ENCODE measurements at regions not wholly inside any gene's neighbourhood (a gene's known extent, or its start where the extent isn't known, plus 50 kb on each side); places are given as distances from the start of the nearest gene placed in this dataset.

DNA sequence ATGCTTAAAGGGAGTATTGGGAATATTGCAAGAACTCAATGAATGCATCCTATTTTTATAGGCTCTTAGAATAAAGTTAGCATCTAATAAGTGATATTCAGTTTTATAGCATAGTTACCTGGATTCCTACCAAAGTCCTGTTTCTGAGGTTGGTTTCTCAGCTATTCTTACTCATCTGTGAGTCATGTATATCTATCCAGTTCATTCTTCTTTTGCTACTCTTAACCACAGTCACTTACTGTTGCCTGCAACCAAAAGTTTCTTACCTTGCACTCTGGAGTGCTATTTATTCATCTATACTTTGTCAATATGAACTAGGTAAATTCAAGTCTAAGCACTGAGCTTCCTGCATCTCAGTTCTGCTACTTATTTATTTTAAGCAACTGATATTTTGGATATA is 322.5 kb downstream of the HS3ST1 start:
- no peak overlapping the region for H3K4me3 ChIP-seq (ENCODE audit: low read depth, low read length)
- H3K9me3 ChIP-seq (ENCODE audit: insufficient read depth, low read depth, low read length): no peaks in the 10 kb centered on the region
- peak in 1 of 2 donors; percentile 45 for DNase-seq
- H3K36me3 ChIP-seq (ENCODE audit: control insufficient read depth in 1 of 2, insufficient read depth in 2 of 2, low read length in 2 of 2): no peaks in the 10 kb centered on the region
- H4K12ac ChIP-seq (ENCODE audit: low read depth, low read length): no peak overlapping the region
- H3K4ac ChIP-seq (ENCODE audit: low read depth, low read length): no peak overlapping the region
- H3K4me2 ChIP-seq (ENCODE audit: low read length): no peak overlapping the region
- H3K14ac ChIP-seq (ENCODE audit: low read length): no peak overlapping the region
- no peak overlapping the region for H3K27ac ChIP-seq (ENCODE audit: low read depth, low read length)
- no peaks in the 10 kb centered on the region for H3K4me1 ChIP-seq (ENCODE audit: control insufficient read depth in 1 of 2, insufficient read depth in 2 of 2, low read length in 2 of 2)
- H2AFZ ChIP-seq (ENCODE audit: insufficient read depth, low read length, poor library complexity): no peak overlapping the region
- no peak overlapping the region for H3K23ac ChIP-seq (ENCODE audit: low read length)
- H2BK120ac ChIP-seq (ENCODE audit: insufficient read depth, low read length, poor library complexity): no peak overlapping the region
- no peaks in the 10 kb centered on the region for H3K27me3 ChIP-seq (ENCODE audit: insufficient read depth, low read length)
- H3K79me2 ChIP-seq (ENCODE audit: control insufficient read depth, insufficient read depth, low read length, poor library complexity): no peaks in the 10 kb centered on the region
- H2BK5ac ChIP-seq (ENCODE audit: low read depth, low read length, poor library complexity): no peak overlapping the region
- H2AK5ac ChIP-seq (ENCODE audit: low read length): no peak overlapping the region
- no peak overlapping the region for H3K18ac ChIP-seq (ENCODE audit: low read length)
- H2BK12ac ChIP-seq (ENCODE audit: low read length): no peak overlapping the region
- H4K8ac ChIP-seq (ENCODE audit: low read depth, low read length): no peak overlapping the region
- H4K91ac ChIP-seq (ENCODE audit: low read depth, low read length): no peak overlapping the region
- no peak overlapping the region for H3K9ac ChIP-seq (ENCODE audit: low read length)
- H3K79me1 ChIP-seq (ENCODE audit: low read length): no peaks in the 10 kb centered on the region

DNA sequence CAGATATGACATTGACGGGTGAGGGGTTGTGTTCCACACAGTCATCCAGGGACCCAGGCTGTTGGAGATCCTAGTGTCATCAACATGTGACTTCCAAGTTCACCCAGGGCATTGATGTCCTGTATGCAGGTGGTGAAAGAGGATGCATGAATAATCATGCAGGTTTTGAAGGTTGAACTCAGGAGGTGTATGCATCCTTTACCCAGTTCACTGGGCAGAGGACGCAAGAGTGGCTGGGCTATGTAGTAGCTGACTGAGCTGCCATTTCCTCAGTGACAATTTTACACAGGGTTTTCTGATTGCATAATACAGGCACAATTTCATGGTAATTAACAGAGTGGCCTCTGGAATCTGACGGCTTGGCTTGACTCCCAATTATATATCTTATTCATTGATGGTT is 323.0 kb downstream of the HS3ST1 start:
- H3K27me3 ChIP-seq (ENCODE audit: insufficient read depth, low read length): no peaks in the 10 kb centered on the region
- no peak overlapping the region for H3K4me2 ChIP-seq (ENCODE audit: low read length)
- H2BK12ac ChIP-seq (ENCODE audit: low read length): no peak overlapping the region
- no peak overlapping the region for H4K91ac ChIP-seq (ENCODE audit: low read depth, low read length)
- no peaks in the 10 kb centered on the region for H3K4me1 ChIP-seq (ENCODE audit: control insufficient read depth in 1 of 2, insufficient read depth in 2 of 2, low read length in 2 of 2)
- H3K23ac ChIP-seq (ENCODE audit: low read length): no peak overlapping the region
- no peak overlapping the region for H2BK5ac ChIP-seq (ENCODE audit: low read depth, low read length, poor library complexity)
- no peak overlapping the region for H4K12ac ChIP-seq (ENCODE audit: low read depth, low read length)
- no peak overlapping the region for H2AFZ ChIP-seq (ENCODE audit: insufficient read depth, low read length, poor library complexity)
- no peak overlapping the region for H3K27ac ChIP-seq (ENCODE audit: low read depth, low read length)
- no peak overlapping the region for H4K8ac ChIP-seq (ENCODE audit: low read depth, low read length)
- no peaks in the 10 kb centered on the region for H3K79me2 ChIP-seq (ENCODE audit: control insufficient read depth, insufficient read depth, low read length, poor library complexity)
- no peaks in the 10 kb centered on the region for H3K36me3 ChIP-seq (ENCODE audit: control insufficient read depth in 1 of 2, insufficient read depth in 2 of 2, low read length in 2 of 2)
- no peak overlapping the region for H3K18ac ChIP-seq (ENCODE audit: low read length)
- no peaks in the 10 kb centered on the region for H3K79me1 ChIP-seq (ENCODE audit: low read length)
- no peak overlapping the region for H3K4me3 ChIP-seq (ENCODE audit: low read depth, low read length)
- H3K14ac ChIP-seq (ENCODE audit: low read length): no peak overlapping the region
- DNase-seq: no peak
- no peak overlapping the region for H2BK120ac ChIP-seq (ENCODE audit: insufficient read depth, low read length, poor library complexity)
- no peaks in the 10 kb centered on the region for H3K9me3 ChIP-seq (ENCODE audit: insufficient read depth, low read depth, low read length)
- H2AK5ac ChIP-seq (ENCODE audit: low read length): no peak overlapping the region
- no peak overlapping the region for H3K9ac ChIP-seq (ENCODE audit: low read length)
- H3K4ac ChIP-seq (ENCODE audit: low read depth, low read length): no peak overlapping the region
- no CpG with 5 or more reads among the region's 3 CpGs for WGBS (ENCODE audit: extremely low coverage, insufficient coverage, insufficient read length)

DNA sequence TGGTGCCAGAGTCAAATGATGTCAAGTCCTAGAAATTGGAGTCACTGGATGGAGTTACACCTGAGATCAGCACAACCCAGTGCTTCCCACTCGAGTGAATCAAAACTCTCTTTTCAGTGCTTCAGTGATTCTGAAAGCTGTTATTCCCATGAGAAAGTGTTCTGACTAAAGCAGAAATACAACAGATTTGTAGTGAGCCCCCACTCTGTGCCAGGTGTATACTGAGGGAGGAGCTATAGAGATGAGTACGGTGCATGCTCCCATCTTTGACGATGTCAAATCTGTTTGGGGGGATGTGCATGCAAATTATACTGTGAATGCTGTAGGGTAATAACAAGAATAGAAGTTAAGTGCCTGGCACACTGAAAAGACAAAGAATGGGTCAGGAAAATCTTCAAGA is 330.2 kb downstream of the HS3ST1 start:
- no peaks in the 10 kb centered on the region for H3K36me3 ChIP-seq (ENCODE audit: control insufficient read depth in 1 of 2, insufficient read depth in 2 of 2, low read length in 2 of 2)
- no peak for DNase-seq
- no peak overlapping the region for H3K4ac ChIP-seq (ENCODE audit: low read depth, low read length)
- H3K4me1 ChIP-seq (ENCODE audit: control insufficient read depth in 1 of 2, insufficient read depth in 2 of 2, low read length in 2 of 2): no peaks in the 10 kb centered on the region
- no peak overlapping the region for H4K12ac ChIP-seq (ENCODE audit: low read depth, low read length)
- H3K79me1 ChIP-seq (ENCODE audit: low read length): no peaks in the 10 kb centered on the region
- H3K14ac ChIP-seq (ENCODE audit: low read length): no peak overlapping the region
- no peaks in the 10 kb centered on the region for H3K27me3 ChIP-seq (ENCODE audit: insufficient read depth, low read length)
- H3K79me2 ChIP-seq (ENCODE audit: control insufficient read depth, insufficient read depth, low read length, poor library complexity): no peaks in the 10 kb centered on the region
- no peak overlapping the region for H3K18ac ChIP-seq (ENCODE audit: low read length)
- H3K9ac ChIP-seq (ENCODE audit: low read length): no peak overlapping the region
- no CpG with 5 or more reads among the region's 3 CpGs for WGBS (ENCODE audit: extremely low coverage, insufficient coverage, insufficient read length)
- H3K4me2 ChIP-seq (ENCODE audit: low read length): no peak overlapping the region
- no peak overlapping the region for H2AFZ ChIP-seq (ENCODE audit: insufficient read depth, low read length, poor library complexity)
- no peak overlapping the region for H3K4me3 ChIP-seq (ENCODE audit: low read depth, low read length)
- H2BK12ac ChIP-seq (ENCODE audit: low read length): no peak overlapping the region
- H3K23ac ChIP-seq (ENCODE audit: low read length): no peak overlapping the region
- no peak overlapping the region for H4K8ac ChIP-seq (ENCODE audit: low read depth, low read length)
- no peak overlapping the region for H4K91ac ChIP-seq (ENCODE audit: low read depth, low read length)
- H2BK5ac ChIP-seq (ENCODE audit: low read depth, low read length, poor library complexity): no peak overlapping the region
- H2AK5ac ChIP-seq (ENCODE audit: low read length): no peak overlapping the region
- H3K9me3 ChIP-seq (ENCODE audit: insufficient read depth, low read depth, low read length): no peaks in the 10 kb centered on the region
- no peak overlapping the region for H2BK120ac ChIP-seq (ENCODE audit: insufficient read depth, low read length, poor library complexity)
- H3K27ac ChIP-seq (ENCODE audit: low read depth, low read length): no peak overlapping the region

DNA sequence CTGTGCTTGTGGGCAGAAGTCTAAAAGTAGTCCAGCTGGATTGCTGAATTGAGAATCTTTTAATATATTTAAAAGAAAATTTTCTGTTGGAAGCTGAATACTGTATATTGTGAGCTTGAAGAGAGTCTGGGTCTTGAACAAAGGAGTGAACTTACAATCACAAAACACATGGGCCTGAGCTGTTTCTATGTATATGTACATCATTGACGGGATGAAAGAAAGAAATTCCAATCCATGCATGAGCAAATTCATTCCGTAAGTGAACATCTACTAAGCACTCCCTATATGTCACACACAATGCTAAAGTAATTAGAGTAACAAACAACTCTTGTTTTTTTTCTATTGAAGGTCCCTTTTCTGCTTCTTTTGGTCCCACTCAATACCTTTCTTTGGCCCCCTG is 331.0 kb downstream of the HS3ST1 start:
- no peak overlapping the region for H2BK12ac ChIP-seq (ENCODE audit: low read length)
- H2BK5ac ChIP-seq (ENCODE audit: low read depth, low read length, poor library complexity): no peak overlapping the region
- DNase-seq: no peak
- no peak overlapping the region for H3K4me3 ChIP-seq (ENCODE audit: low read depth, low read length)
- H4K8ac ChIP-seq (ENCODE audit: low read depth, low read length): no peak overlapping the region
- no peak overlapping the region for H3K23ac ChIP-seq (ENCODE audit: low read length)
- no peak overlapping the region for H4K91ac ChIP-seq (ENCODE audit: low read depth, low read length)
- no peak overlapping the region for H2AFZ ChIP-seq (ENCODE audit: insufficient read depth, low read length, poor library complexity)
- H4K12ac ChIP-seq (ENCODE audit: low read depth, low read length): no peak overlapping the region
- H3K14ac ChIP-seq (ENCODE audit: low read length): no peak overlapping the region
- no peak overlapping the region for H3K9ac ChIP-seq (ENCODE audit: low read length)
- no peak overlapping the region for H3K27ac ChIP-seq (ENCODE audit: low read depth, low read length)
- no CpG with 5 or more reads among the region's 2 CpGs for WGBS (ENCODE audit: extremely low coverage, insufficient coverage, insufficient read length)
- no peaks in the 10 kb centered on the region for H3K4me1 ChIP-seq (ENCODE audit: control insufficient read depth in 1 of 2, insufficient read depth in 2 of 2, low read length in 2 of 2)
- H3K9me3 ChIP-seq (ENCODE audit: insufficient read depth, low read depth, low read length): no peaks in the 10 kb centered on the region
- H3K79me2 ChIP-seq (ENCODE audit: control insufficient read depth, insufficient read depth, low read length, poor library complexity): no peaks in the 10 kb centered on the region
- no peaks in the 10 kb centered on the region for H3K27me3 ChIP-seq (ENCODE audit: insufficient read depth, low read length)
- no peaks in the 10 kb centered on the region for H3K79me1 ChIP-seq (ENCODE audit: low read length)
- no peak overlapping the region for H2AK5ac ChIP-seq (ENCODE audit: low read length)
- no peak overlapping the region for H3K4ac ChIP-seq (ENCODE audit: low read depth, low read length)
- H3K4me2 ChIP-seq (ENCODE audit: low read length): no peak overlapping the region
- no peak overlapping the region for H3K18ac ChIP-seq (ENCODE audit: low read length)
- no peak overlapping the region for H2BK120ac ChIP-seq (ENCODE audit: insufficient read depth, low read length, poor library complexity)
- no peaks in the 10 kb centered on the region for H3K36me3 ChIP-seq (ENCODE audit: control insufficient read depth in 1 of 2, insufficient read depth in 2 of 2, low read length in 2 of 2)

DNA sequence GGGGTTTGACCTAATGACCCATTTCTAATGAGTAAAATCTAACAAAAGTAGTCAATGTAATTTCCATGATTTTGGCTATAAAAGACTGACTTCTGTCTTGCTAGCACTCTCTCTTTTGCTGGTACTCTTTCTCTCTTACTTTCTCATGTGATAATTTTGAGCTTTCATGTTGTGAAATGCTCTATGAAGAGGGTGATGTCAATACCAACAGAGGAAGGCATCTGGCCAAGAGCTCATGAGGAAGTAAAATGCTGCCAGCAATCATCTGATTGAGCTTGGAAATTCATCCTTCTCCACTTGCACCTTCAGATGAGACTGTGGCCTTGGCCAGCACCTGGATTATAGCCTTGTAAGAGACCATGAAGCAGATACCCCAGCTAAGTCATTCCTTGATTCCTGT is 347.7 kb downstream of the HS3ST1 start:
- Histone ChIP-seq H3K79me1 (ENCODE audit: low read length) (no peaks in the 10 kb centered on the region), H3K27ac (ENCODE audit: low read depth, low read length) (no peak overlapping the region), H2BK5ac (ENCODE audit: low read depth, low read length, poor library complexity) (no peak overlapping the region), H4K91ac (ENCODE audit: low read depth, low read length) (no peak overlapping the region), H2BK12ac (ENCODE audit: low read length) (no peak overlapping the region), H3K27me3 (ENCODE audit: insufficient read depth, low read length) (no peaks in the 10 kb centered on the region), H3K79me2 (ENCODE audit: control insufficient read depth, insufficient read depth, low read length, poor library complexity) (no peaks in the 10 kb centered on the region), H3K4ac (ENCODE audit: low read depth, low read length) (no peak overlapping the region), H3K4me1 (ENCODE audit: control insufficient read depth in 1 of 2, insufficient read depth in 2 of 2, low read length in 2 of 2) (no peaks in the 10 kb centered on the region), H4K8ac (ENCODE audit: low read depth, low read length) (no peak overlapping the region), H4K12ac (ENCODE audit: low read depth, low read length) (no peak overlapping the region), H3K14ac (ENCODE audit: low read length) (no peak overlapping the region), H2AFZ (ENCODE audit: insufficient read depth, low read length, poor library complexity) (no peak overlapping the region), H3K18ac (ENCODE audit: low read length) (no peak overlapping the region), H3K9ac (ENCODE audit: low read length) (no peak overlapping the region), H3K4me2 (ENCODE audit: low read length) (no peak overlapping the region), H2AK5ac (ENCODE audit: low read length) (no peak overlapping the region), H3K23ac (ENCODE audit: low read length) (no peak overlapping the region), H3K4me3 (ENCODE audit: low read depth, low read length) (no peak overlapping the region), H2BK120ac (ENCODE audit: insufficient read depth, low read length, poor library complexity) (no peak overlapping the region), H3K9me3 (ENCODE audit: insufficient read depth, low read depth, low read length) (no peaks in the 10 kb centered on the region), H3K36me3 (ENCODE audit: control insufficient read depth in 1 of 2, insufficient read depth in 2 of 2, low read length in 2 of 2) (no peaks in the 10 kb centered on the region)
- DNase-seq: no peak
